ENCODE measurements at regions not wholly inside any gene's neighbourhood (a gene's known extent, or its start where the extent isn't known, plus 50 kb on each side); places are given as distances from the start of the nearest gene placed in this dataset.

- no peak for DNase-seq
These were observed 50.1 kb upstream of the ASAP2 start for GRCh38 chr2:9156483-9156882.

- DNase-seq, result no peak
These were observed 52.6 kb upstream of the ASAP2 start for GRCh38 chr2:9154061-9154460.

GRCh38 chr2:9153643-9153980 is 53.0 kb upstream of the ASAP2 start:
- DNase-seq, result no peak

- peak; percentile 17 for DNase-seq
These were observed 53.5 kb upstream of the ASAP2 start for GRCh38 chr2:9152975-9153642.

- DNase-seq, result no peak
These were observed 55.7 kb upstream of the ASAP2 start for GRCh38 chr2:9150906-9151305.

GRCh38 chr2:9150568-9150900 is 56.1 kb upstream of the ASAP2 start:
- no peak for DNase-seq

- DNase-seq, result no peak
These were observed 56.7 kb upstream of the ASAP2 start for GRCh38 chr2:9149726-9150567.

GRCh38 chr2:9149388-9149660 is 57.3 kb upstream of the ASAP2 start:
- DNase-seq, result no peak

- DNase-seq, result no peak
These were observed 60.0 kb upstream of the ASAP2 start for GRCh38 chr2:9146646-9147045.

GRCh38 chr2:9145752-9146430 is 60.7 kb upstream of the ASAP2 start:
- no peak for DNase-seq

- no peak for DNase-seq
These were observed 61.4 kb upstream of the ASAP2 start for GRCh38 chr2:9145109-9145751.

GRCh38 chr2:9144617-9145016 is 62.0 kb upstream of the ASAP2 start:
- DNase-seq, result no peak

GRCh38 chr2:9144046-9144445 is 62.6 kb upstream of the ASAP2 start:
- no peak for DNase-seq

- no peak for DNase-seq
These were observed 63.3 kb upstream of the ASAP2 start for GRCh38 chr2:9143264-9143815.

- DNase-seq, result peak; percentile 21
These were observed 63.9 kb upstream of the ASAP2 start for GRCh38 chr2:9142551-9143263.

GRCh38 chr2:9141706-9142460 is 64.7 kb upstream of the ASAP2 start:
- no peak for DNase-seq

- no peak for DNase-seq
These were observed 65.4 kb upstream of the ASAP2 start for GRCh38 chr2:9141091-9141667.

GRCh38 chr2:9140645-9141044 is 66.0 kb upstream of the ASAP2 start:
- DNase-seq, result no peak

- peak; percentile 33 for DNase-seq
These were observed 66.8 kb upstream of the ASAP2 start for GRCh38 chr2:9139491-9140443.

- DNase-seq, result no peak
These were observed 69.0 kb upstream of the ASAP2 start for GRCh38 chr2:9137379-9138150.
